ENCODE measurements at regions not wholly inside any gene's neighbourhood (a gene's known extent, or its start where the extent isn't known, plus 50 kb on each side); places are given as distances from the start of the nearest gene placed in this dataset.
"Not testable (repeated sequence)": the region's sequence is repeated elsewhere in the genome, so short reads cannot be mapped to it uniquely, and the experiment has no call there.

- POLR2A ChIA-PET, result no interaction called here
- ATAC-seq (no peak), DNase-seq (ENCODE audit: low read depth in 1 of 2, low spot score in 1 of 2) (no peak), FAIRE-seq (no peak)
- H3K9me3 ChIP-seq, result no peaks in the 10 kb centered on the region; the same call in 2 of the 3 replicates
- H3K4me3 ChIP-seq, result no peak overlapping the region
- H3K4me1 ChIP-seq, result no peaks in the 10 kb centered on the region
- TF ChIP-seq HES2 (IDR thresholded peaks at IDR 0.05) (no peak), CHD2 (IDR thresholded peaks at IDR 0.05; ENCODE audit: low read length, partially characterized antibody) (no peak), ATOH8 (CRISPR knock-in tag; IDR thresholded peaks at IDR 0.05; ENCODE audit: low read depth) (no peak)
- no peak overlapping the region for H3K27ac ChIP-seq
- no peak overlapping the region for H3K4me2 ChIP-seq
- CTCF ChIA-PET, result no interaction called here
These were observed 90.6 kb downstream of the CAPZA3 start for GRCh38 chr12:18828483-18828882.

GRCh38 chr12:18828987-18829386 lies 91.1 kb downstream of the CAPZA3 start:
- Histone ChIP-seq H3K4me3 (no peak overlapping the region), H3K4me2 (no peak overlapping the region), H3K4me1 (no peaks in the 10 kb centered on the region), H3K9me3 (no peaks in the 10 kb centered on the region; the same call in 2 of the 3 replicates), H3K27ac (no peak overlapping the region)
- POLR2A ChIA-PET, result no interaction called here
- ATAC-seq (no peak), DNase-seq (ENCODE audit: low read depth in 1 of 2, low spot score in 1 of 2) (no peak), FAIRE-seq (no peak)
- TF ChIP-seq KDM1A (IDR thresholded peaks at IDR 0.05; ENCODE audit: low read depth), result no peak
- no peak for TF ChIP-seq NPAS2 (CRISPR knock-in tag; IDR thresholded peaks at IDR 0.05; ENCODE audit: borderline replicate concordance)
- TF ChIP-seq HOXA7 (CRISPR knock-in tag; IDR thresholded peaks at IDR 0.05), result no peak
- no peak for TF ChIP-seq ESRRA (IDR thresholded peaks at IDR 0.05; ENCODE audit: borderline replicate concordance, low read length)
- no peak for TF ChIP-seq ZC3H11A (IDR thresholded peaks at IDR 0.05)
- no peak for TF ChIP-seq CTCF (IDR thresholded peaks at IDR 0.05)
- no peak for TF ChIP-seq MAX (IDR thresholded peaks at IDR 0.05)
- TF ChIP-seq TFCP2L1 (CRISPR knock-in tag; IDR thresholded peaks at IDR 0.05), result no peak
- TF ChIP-seq ELK1 (IDR thresholded peaks at IDR 0.05; ENCODE audit: low read depth, low read length), result no peak
- TF ChIP-seq REST (IDR thresholded peaks at IDR 0.05), result no peak
- TF ChIP-seq JUNB (IDR thresholded peaks at IDR 0.05), result no peak
- no peak for TF ChIP-seq EHF (CRISPR knock-in tag; IDR thresholded peaks at IDR 0.05)
- no peak for TF ChIP-seq RCOR1 (IDR thresholded peaks at IDR 0.05; ENCODE audit: low read depth, low read length)
- TF ChIP-seq SMC3 (IDR thresholded peaks at IDR 0.05), result no peak
- TF ChIP-seq PHF8 (IDR thresholded peaks at IDR 0.05; ENCODE audit: borderline replicate concordance, low read depth), result no peak
- TF ChIP-seq ZSCAN20 (CRISPR knock-in tag; IDR thresholded peaks at IDR 0.05), result no peak
- CTCF ChIA-PET, result no interaction called here

- WGBS (ENCODE audit: missing lambda C conversion rate), result 2% methylated on average over 2 of the region's 2 CpGs
- POLR2A ChIA-PET; H3K4me3 ChIP-seq; ATAC-seq; DNase-seq (ENCODE audit: low read depth in 1 of 2, low spot score in 1 of 2); H3K4me1 ChIP-seq; H3K4me2 ChIP-seq; H3K27ac ChIP-seq; FAIRE-seq; H3K9me3 ChIP-seq; CTCF ChIA-PET: not testable (repeated sequence)
These were observed 95.0 kb downstream of the CAPZA3 start for GRCh38 chr12:18832932-18833331.

All from A549 (cell line).